B cell (primary cell): ENCODE measurements at regions not wholly inside any gene's neighbourhood (a gene's known extent, or its start where the extent isn't known, plus 50 kb on each side); places are given as distances from the start of the nearest gene placed in this dataset.

Source experiments
- ATAC-seq: fragments of 200-7000 bp; cut with Tn5 transposase; one replicate; pipeline ENCODE4 v1.10.0; 2021; ENCODE audit warnings: low read depth, mild to moderate bottlenecking, moderate number of reproducible peaks, moderate library complexity
- CTCF ChIA-PET: fragments of 350-600 bp; sonication (Branson Sonifier 250); formaldehyde crosslinking; loops from one replicate; lab custom pipeline; 2021; ENCODE audit warnings: antibody characterized with exemption, inconsistent platforms; lab: Charles Lee
- POLR2A ChIA-PET: fragments of 350-600 bp; sonication (Branson Sonifier 250); formaldehyde crosslinking; loops from one replicate; lab custom pipeline; 2021; ENCODE audit warnings: antibody characterized with exemption; lab: Charles Lee
- DNase-seq: peaks from one replicate; pipeline ENCODE4 v3.0.0; 2013
- H2AFZ ChIP-seq: 2 replicates; pipeline ENCODE4 v1.6.1; 2012; ENCODE audit warnings: mild to moderate bottlenecking, low read depth, low read length; ENCODE audit not compliant: insufficient read depth, poor library complexity, severe bottlenecking
- H3K27ac ChIP-seq, 2 donors: 1 replicate in 1 of 2; 2 replicates in 1 of 2; pipeline ENCODE4 v1.5.1; 2012 to 2013; ENCODE audit warnings: low read length in 2 of 2, mild to moderate bottlenecking in 2 of 2, moderate library complexity in 1 of 2
- H3K27me3 ChIP-seq, 4 experiments: fragments of 200-600 bp in 1 of 4; sonication (generic) in 1 of 4; replicated peaks in 1 of 4; 1 replicate in 2 of 4; 2 replicates in 2 of 4; pipeline versions ENCODE4 v1.6.1 to v1.7.0; 2013 to 2016; ENCODE audit warnings: low read length in 3 of 4, mild to moderate bottlenecking in 2 of 4, mixed read lengths in 1 of 4, moderate library complexity in 1 of 4; ENCODE audit not compliant: insufficient read depth in 4 of 4, control insufficient read depth in 3 of 4; ENCODE audit errors: control extremely low read depth in 1 of 4
- H3K36me3 ChIP-seq, 2 experiments: replicated peaks in 1 of 2; 1 replicate in 1 of 2; 2 replicates in 1 of 2; pipeline versions ENCODE4 v1.6.1 to v1.7.1; 2013; ENCODE audit warnings: low read length in 1 of 2; ENCODE audit not compliant: insufficient read depth in 2 of 2, control insufficient read depth in 1 of 2; ENCODE audit errors: control extremely low read depth in 1 of 2, extremely low read depth in 1 of 2
- H3K4me1 ChIP-seq, 2 donors: fragments of 200-600 bp in 1 of 2; sonication (generic) in 1 of 2; 1 replicate in 1 of 2; 2 replicates in 1 of 2; pipeline versions ENCODE4 v1.5.1 to v1.6.1; 2013 to 2017; ENCODE audit warnings: low read length in 2 of 2; ENCODE audit not compliant: control insufficient read depth in 2 of 2, insufficient read depth in 2 of 2
- H3K4me2 ChIP-seq: replicated peaks from 2 replicates; pipeline ENCODE3; 2012; ENCODE audit warnings: mild to moderate bottlenecking, low read depth, low read length; ENCODE audit not compliant: poor library complexity, severe bottlenecking
- H3K4me3 ChIP-seq, 5 experiments: fragments of 200-600 bp in 1 of 5; sonication (generic) in 1 of 5; 1 replicate in 3 of 5; 2 replicates in 2 of 5; pipeline versions ENCODE4 v1.5.1 to v1.7.0; 2011 to 2016; ENCODE audit warnings: low read length in 4 of 5, mild to moderate bottlenecking in 4 of 5, low read depth in 2 of 5, control low read depth in 1 of 5, moderate library complexity in 1 of 5; ENCODE audit not compliant: insufficient read depth in 1 of 5; ENCODE audit errors: control extremely low read depth in 1 of 5, extremely low read depth in 1 of 5
- H3K79me2 ChIP-seq: fragments of 200-600 bp; sonication (generic); one replicate; pipeline ENCODE4 v1.6.0; 2016; ENCODE audit warnings: low read length; ENCODE audit not compliant: control insufficient read depth, insufficient read depth
- H3K9ac ChIP-seq: fragments of 200-600 bp; sonication (generic); 2 replicates; pipeline ENCODE4 v1.6.1; 2017; ENCODE audit warnings: mild to moderate bottlenecking, low read length, moderate library complexity
- H3K9me3 ChIP-seq, 3 donors: one replicate each; pipeline versions ENCODE4 v1.6.1 to v1.7.1; 2013; ENCODE audit warnings: low read length in 2 of 3; ENCODE audit not compliant: control insufficient read depth in 2 of 3, insufficient read depth in 1 of 3; ENCODE audit errors: control extremely low read depth in 1 of 3
- H4K20me1 ChIP-seq: 2 replicates; pipeline ENCODE4 v1.6.0; 2012; ENCODE audit warnings: mild to moderate bottlenecking, low read length; ENCODE audit not compliant: insufficient read depth, control insufficient read depth, poor library complexity, severe bottlenecking
- H3K27ac Mint-ChIP-seq: one replicate; pipeline ENCODE4 v1.8.0; 2021; ENCODE audit warnings: mixed read lengths
- H3K27me3 Mint-ChIP-seq: one replicate; pipeline ENCODE4 v1.8.0; 2021; ENCODE audit warnings: mixed read lengths
- H3K4me1 Mint-ChIP-seq: one replicate; pipeline ENCODE4 v1.8.0; 2021; ENCODE audit warnings: mixed read lengths
- H3K4me3 Mint-ChIP-seq: one replicate; pipeline ENCODE4 v1.8.0; 2021; ENCODE audit warnings: mixed read lengths
- H3K9me3 Mint-ChIP-seq: one replicate; pipeline ENCODE4 v1.8.0; 2022; ENCODE audit warnings: mixed read lengths; ENCODE audit not compliant: insufficient read depth
- CTCF ChIP-seq: fragments of 200-600 bp; IDR thresholded peaks from one replicate; pipeline ENCODE4 v1.8.0; 2022; ENCODE audit warnings: antibody characterized with exemption, mild to moderate bottlenecking
- EZH2 ChIP-seq: IDR thresholded peaks from 2 replicates; pipeline ENCODE4 v1.6.1; 2012; ENCODE audit warnings: borderline replicate concordance, low read depth, mild to moderate bottlenecking, moderate library complexity, low read length; ENCODE audit not compliant: insufficient read depth, poor library complexity, severe bottlenecking
- WGBS: methylation state at CpG from one replicate; pipeline ENCODE4 v1.1.5; 2013; ENCODE audit warnings: missing lambda C conversion rate; ENCODE audit not compliant: insufficient coverage; 5-methylcytosine and 5-hydroxymethylcytosine counted together
- intact Hi-C: fragments of 100-400 bp; cut with micrococcal nuclease; formaldehyde crosslinking; loops from one replicate; pipeline ENCODE4 v1.10.0; 2022

DNA sequence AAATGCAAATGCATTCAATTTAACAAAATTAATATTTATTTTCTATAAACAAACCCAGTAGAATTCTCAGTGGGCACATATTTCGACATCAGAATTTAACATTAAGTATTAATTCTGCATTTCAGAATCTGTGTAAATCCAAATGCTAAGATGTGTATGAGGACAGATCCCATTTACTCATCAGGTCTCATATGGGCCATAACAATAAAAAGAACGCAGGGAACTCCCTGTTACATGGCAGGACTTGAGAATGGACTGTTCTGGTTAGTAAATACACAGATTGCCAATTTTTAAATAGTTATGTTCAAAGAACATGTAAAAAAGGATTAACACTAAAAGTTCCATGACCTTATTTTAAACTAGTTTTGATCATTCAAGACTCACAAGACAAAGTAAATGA is 104.0 kb downstream of the SLC30A10 start:
- H3K4me1 ChIP-seq: no peaks in the 10 kb centered on the region
- no peak overlapping the region for H2AFZ ChIP-seq
- Mint-ChIP-seq H3K9me3 (no peaks in the 10 kb centered on the region), H3K4me1 (no peaks in the 10 kb centered on the region), H3K4me3 (no peak overlapping the region), H3K27ac (no peak overlapping the region), H3K27me3 (peaks cover 1% of the 10 kb centered on the region)
- H3K4me2 ChIP-seq: no peak overlapping the region
- CTCF ChIA-PET: no interaction called here
- POLR2A ChIA-PET: no interaction called here
- H3K4me3 ChIP-seq: no peak overlapping the region
- no peaks in the 10 kb centered on the region for H3K36me3 ChIP-seq
- no CpG with 5 or more reads among the region's 2 CpGs for WGBS
- H4K20me1 ChIP-seq: no peaks in the 10 kb centered on the region
- no peak overlapping the region for H3K9ac ChIP-seq
- intact Hi-C loops: no loop called here
- no peak for TF ChIP-seq EZH2
- no peak for TF ChIP-seq CTCF
- no peaks in the 10 kb centered on the region for H3K27me3 ChIP-seq
- no peak for DNase-seq
- H3K79me2 ChIP-seq: no peaks in the 10 kb centered on the region
- ATAC-seq: no peak
- no peak overlapping the region for H3K27ac ChIP-seq
- H3K9me3 ChIP-seq: peaks cover 0 to 1% (median 0%) of the 10 kb centered on the region in 3 donors

GRCh38 chr1:219820551-219820950 is 107.8 kb downstream of the SLC30A10 start:
- Mint-ChIP-seq H3K9me3 (no peaks in the 10 kb centered on the region), H3K4me1 (no peaks in the 10 kb centered on the region), H3K4me3 (no peak overlapping the region), H3K27me3 (peaks cover 20% of the 10 kb centered on the region), H3K27ac (no peak overlapping the region)
- no peak for TF ChIP-seq EZH2
- no peak for TF ChIP-seq CTCF
- H2AFZ ChIP-seq: no peak overlapping the region
- H3K4me2 ChIP-seq: no peak overlapping the region
- no peak overlapping the region for H3K27ac ChIP-seq
- H3K4me1 ChIP-seq: no peaks in the 10 kb centered on the region
- no CpG with 5 or more reads among the region's 2 CpGs for WGBS
- H3K9ac ChIP-seq: no peak overlapping the region
- DNase-seq (no peak), ATAC-seq (no peak)
- intact Hi-C loops: no loop called here
- no peaks in the 10 kb centered on the region for H3K79me2 ChIP-seq
- H4K20me1 ChIP-seq: no peaks in the 10 kb centered on the region
- ChIA-PET POLR2A (no interaction called here), CTCF (no interaction called here)
- no peaks in the 10 kb centered on the region for H3K9me3 ChIP-seq
- H3K27me3 ChIP-seq: peaks cover 0 to 4% (median 0%) of the 10 kb centered on the region in 4 experiments
- no peaks in the 10 kb centered on the region for H3K36me3 ChIP-seq
- no peak overlapping the region for H3K4me3 ChIP-seq
